Right lobe of liver (tissue), 6 donors: ENCODE measurements at regions not wholly inside any gene's neighbourhood (a gene's known extent, or its start where the extent isn't known, plus 50 kb on each side); places are given as distances from the start of the nearest gene placed in this dataset.

Experiments
- ATAC-seq, 4 donors: fragments of 200-7000 bp; cut with Tn5 transposase; one replicate each; pipeline ENCODE4 v1.9.1; 2020; ENCODE audit warnings: mild to moderate bottlenecking in 4 of 4, moderate library complexity in 4 of 4
- DNase-seq, 3 donors: peaks; one replicate each; pipeline ENCODE4 v3.0.0-alpha.2; 2020
- H3K27ac ChIP-seq, 3 donors: fragments of 200-600 bp; one replicate each; pipeline ENCODE4 v1.8.0; 2022
- H3K27me3 ChIP-seq, 2 donors: fragments of 200-600 bp; one replicate each; pipeline ENCODE4 v1.8.0; 2022
- H3K36me3 ChIP-seq, 4 donors: fragments of 200-600 bp; sonication (generic) in 1 of 4; one replicate each; pipeline versions ENCODE4 v1.5.1 to v1.8.0; 2017 to 2022; ENCODE audit warnings: control low read depth in 1 of 4
- H3K4me1 ChIP-seq, 4 donors: fragments of 200-600 bp; sonication (generic) in 1 of 4; one replicate each; pipeline versions ENCODE4 v1.5.1 to v1.8.0; 2017 to 2022; ENCODE audit warnings: control low read depth in 1 of 4
- H3K4me3 ChIP-seq, 3 donors: fragments of 200-600 bp; one replicate each; pipeline ENCODE4 v1.8.0; 2022
- H3K9me3 ChIP-seq, 4 donors: fragments of 200-600 bp; sonication (generic) in 1 of 4; one replicate each; pipeline versions ENCODE4 v1.5.1 to v1.8.0; 2017 to 2022; ENCODE audit warnings: control low read depth in 1 of 4
- POLR2A ChIP-seq: fragments of 450-650 bp; IDR thresholded peaks from one replicate; pipeline ENCODE4 v1.6.1; 2017; ENCODE audit warnings: antibody characterized with exemption, mild to moderate bottlenecking
- WGBS: methylation state at CpG from one replicate; pipeline ENCODE4 v1.1.6; 2018; ENCODE audit warnings: low coverage, low lambda C conversion rate; ENCODE audit not compliant: insufficient coverage; ENCODE audit errors: missing lambda C conversion rate; 5-methylcytosine and 5-hydroxymethylcytosine counted together
- intact Hi-C, 2 donors: fragments of 100-400 bp; cut with DNase I; formaldehyde crosslinking; loops; one replicate each; pipeline versions ENCODE4 v1.11.2 to v1.14.1; 2022
- TF ChIP-seq, protein P1 (sequence below), 4 donors: fragments of 200-600 bp in 3 of 4; fragments of 450-650 bp in 1 of 4; IDR thresholded peaks; one replicate each; pipeline versions ENCODE4 v1.5.1 to v1.8.0; 2016 to 2022; ENCODE audit warnings: antibody characterized with exemption in 4 of 4, mild to moderate bottlenecking in 2 of 4
- donor health status: DM: no; HTN: yes; CAD: no.
- donor health status: DM: no; HTN: no; CAD: no.
- donor health status: DM: no; HTN: no; CAD: no.
- donor health status: DM: no; HTN: yes; CAD: no.
- donor health status: DM: no; HTN: yes; CAD: no.

DNA sequence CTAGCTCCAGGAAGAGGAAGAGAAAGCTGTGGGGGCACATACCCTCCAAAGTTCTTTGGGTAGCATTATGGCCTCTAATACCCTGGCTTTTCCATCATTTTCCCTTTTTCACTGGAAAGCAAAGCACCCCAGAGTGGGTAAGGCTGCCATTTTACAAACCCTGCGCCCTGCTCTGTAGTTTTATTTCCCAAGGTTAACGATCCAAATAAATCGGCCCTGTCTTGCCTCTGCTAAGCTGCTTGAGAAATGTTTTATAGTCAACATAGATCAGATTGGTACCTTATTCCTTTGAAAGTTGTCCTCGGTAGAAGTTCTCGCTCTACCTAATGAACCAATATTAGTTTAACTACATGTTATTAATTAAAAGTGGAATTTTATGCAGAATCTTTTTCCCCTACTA lies 328.2 kb downstream of the NPIPA8 start:
- TF ChIP-seq POLR2A: no peak
- TF ChIP-seq, protein P1, sequence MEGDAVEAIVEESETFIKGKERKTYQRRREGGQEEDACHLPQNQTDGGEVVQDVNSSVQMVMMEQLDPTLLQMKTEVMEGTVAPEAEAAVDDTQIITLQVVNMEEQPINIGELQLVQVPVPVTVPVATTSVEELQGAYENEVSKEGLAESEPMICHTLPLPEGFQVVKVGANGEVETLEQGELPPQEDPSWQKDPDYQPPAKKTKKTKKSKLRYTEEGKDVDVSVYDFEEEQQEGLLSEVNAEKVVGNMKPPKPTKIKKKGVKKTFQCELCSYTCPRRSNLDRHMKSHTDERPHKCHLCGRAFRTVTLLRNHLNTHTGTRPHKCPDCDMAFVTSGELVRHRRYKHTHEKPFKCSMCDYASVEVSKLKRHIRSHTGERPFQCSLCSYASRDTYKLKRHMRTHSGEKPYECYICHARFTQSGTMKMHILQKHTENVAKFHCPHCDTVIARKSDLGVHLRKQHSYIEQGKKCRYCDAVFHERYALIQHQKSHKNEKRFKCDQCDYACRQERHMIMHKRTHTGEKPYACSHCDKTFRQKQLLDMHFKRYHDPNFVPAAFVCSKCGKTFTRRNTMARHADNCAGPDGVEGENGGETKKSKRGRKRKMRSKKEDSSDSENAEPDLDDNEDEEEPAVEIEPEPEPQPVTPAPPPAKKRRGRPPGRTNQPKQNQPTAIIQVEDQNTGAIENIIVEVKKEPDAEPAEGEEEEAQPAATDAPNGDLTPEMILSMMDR (IDR thresholded peaks at IDR 0.05): no peak
- no peak for ATAC-seq

DNA sequence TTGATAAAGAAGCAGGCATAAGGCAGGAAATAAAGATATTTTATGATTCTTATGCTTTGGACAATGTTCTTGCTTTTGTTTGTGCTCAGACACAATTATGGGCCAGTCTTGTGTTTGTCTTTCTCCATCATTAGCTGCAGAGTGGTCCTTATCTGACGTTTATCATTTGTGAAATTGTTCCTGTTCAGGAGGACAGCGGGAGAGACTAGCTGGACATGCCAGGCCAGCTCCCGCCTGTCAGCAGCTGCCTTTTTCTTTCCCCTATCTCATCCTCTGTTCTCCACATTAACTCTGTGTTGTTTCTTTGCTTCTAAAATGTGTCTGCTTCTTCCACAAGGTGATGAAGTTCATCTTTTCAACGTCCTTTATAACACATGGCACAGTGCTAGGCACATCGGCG lies 333.5 kb downstream of the NPIPA8 start:
- TF ChIP-seq, protein P1 (IDR thresholded peaks at IDR 0.05): no peak
- no peak for TF ChIP-seq POLR2A
- ATAC-seq (no peak), DNase-seq (no peak)
- no peaks in the 10 kb centered on the region for H3K27me3 ChIP-seq
- H3K4me1 ChIP-seq: no peaks in the 10 kb centered on the region
- H3K27ac ChIP-seq: no peak overlapping the region
- intact Hi-C loops: no loop called here
- H3K9me3 ChIP-seq: no peaks in the 10 kb centered on the region
- WGBS: 66% methylated on average over 6 of the region's 6 CpGs
- no peak overlapping the region for H3K4me3 ChIP-seq
- no peaks in the 10 kb centered on the region for H3K36me3 ChIP-seq

More for the DNA sequence above, 328.2 kb downstream of the NPIPA8 start:
- no peaks in the 10 kb centered on the region for H3K9me3 ChIP-seq
- intact Hi-C loops: no loop called here
- H3K4me1 ChIP-seq: no peaks in the 10 kb centered on the region
- no peak overlapping the region for H3K4me3 ChIP-seq
- H3K36me3 ChIP-seq: no peaks in the 10 kb centered on the region
- 93% methylated on average over 5 of the region's 5 CpGs for WGBS
- H3K27me3 ChIP-seq: no peaks in the 10 kb centered on the region
- H3K27ac ChIP-seq: no peak overlapping the region
- DNase-seq: no peak

DNA sequence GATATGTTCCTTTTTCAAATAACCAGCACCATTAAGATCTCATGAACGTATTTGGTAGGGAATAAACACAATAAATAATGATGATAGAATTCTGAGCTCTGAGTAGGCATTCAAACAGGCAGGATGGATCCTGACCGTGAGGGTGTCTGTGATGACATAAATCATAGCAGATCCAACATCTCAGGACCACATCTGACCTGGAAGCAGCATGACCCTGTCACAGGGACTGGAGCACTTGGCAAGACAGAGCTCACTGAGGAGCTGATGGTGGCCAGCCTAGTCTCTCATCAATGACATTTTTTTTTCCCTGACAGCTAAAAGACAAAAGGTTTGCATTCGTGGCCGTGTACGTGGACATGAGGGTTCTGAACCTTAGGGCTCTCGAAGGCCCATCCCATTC lies 337.5 kb downstream of the NPIPA8 start:
- ATAC-seq: no peak
- TF ChIP-seq POLR2A: no peak
- TF ChIP-seq, protein P1 (IDR thresholded peaks at IDR 0.05): no peak
- no peaks in the 10 kb centered on the region for H3K36me3 ChIP-seq
- no peak overlapping the region for H3K4me3 ChIP-seq
- intact Hi-C loops: no loop called here
- H3K27ac ChIP-seq: no peak overlapping the region
- no peaks in the 10 kb centered on the region for H3K9me3 ChIP-seq
- WGBS: 74% methylated on average over 5 of the region's 6 CpGs
- no peaks in the 10 kb centered on the region for H3K27me3 ChIP-seq
- H3K4me1 ChIP-seq: no peaks in the 10 kb centered on the region
- no peak for DNase-seq

DNA sequence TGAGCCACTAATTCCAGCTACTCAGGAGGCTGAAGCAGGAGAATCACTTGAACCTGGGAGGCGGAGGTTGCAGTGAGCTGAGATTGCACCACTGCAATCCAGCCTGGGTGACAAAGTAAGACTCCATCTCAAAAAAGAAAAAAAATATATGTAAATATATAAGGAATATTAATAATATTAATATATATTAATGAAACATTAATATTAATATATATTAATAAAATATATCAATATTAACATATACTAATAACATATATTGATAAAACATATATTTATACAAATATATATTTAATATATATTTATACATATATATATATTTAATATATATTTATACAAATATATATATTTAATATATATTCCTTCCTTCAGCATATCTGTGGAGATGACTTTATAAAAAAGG lies 338.0 kb downstream of the NPIPA8 start:
- Histone ChIP-seq H3K27me3 (no peaks in the 10 kb centered on the region), H3K4me1 (no peaks in the 10 kb centered on the region), H3K9me3 (no peaks in the 10 kb centered on the region), H3K27ac (no peak overlapping the region), H3K4me3 (no peak overlapping the region), H3K36me3 (no peaks in the 10 kb centered on the region)
- no peak for ATAC-seq
- DNase-seq: no peak
- no CpG with 5 or more reads among the region's 1 CpG for WGBS
- no peak for TF ChIP-seq POLR2A
- TF ChIP-seq, protein P1 (IDR thresholded peaks at IDR 0.05): no peak
- intact Hi-C loops: no loop called here

DNA sequence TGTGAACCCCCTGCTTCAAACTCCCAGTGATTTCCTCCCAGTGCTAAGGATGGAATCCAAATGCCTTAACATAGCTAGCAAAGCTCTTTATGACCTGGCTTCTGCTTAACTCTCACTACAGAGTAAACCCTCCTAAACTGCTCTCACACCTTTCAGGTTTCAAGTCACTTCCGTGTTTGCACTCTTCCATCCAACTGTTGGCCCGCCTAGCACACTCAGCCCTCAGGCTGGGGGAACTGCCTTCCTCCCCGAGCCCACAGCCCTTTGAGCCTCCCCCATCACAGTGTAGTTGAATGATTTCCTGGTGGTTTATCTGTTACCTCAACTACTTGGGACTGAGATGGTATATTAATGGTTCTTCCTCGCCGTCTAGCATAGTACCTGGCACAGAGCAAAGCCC lies 342.5 kb downstream of the NPIPA8 start:
- Histone ChIP-seq H3K27ac (no peak overlapping the region), H3K9me3 (no peaks in the 10 kb centered on the region), H3K27me3 (no peaks in the 10 kb centered on the region), H3K4me3 (no peak overlapping the region), H3K4me1 (no peaks in the 10 kb centered on the region), H3K36me3 (no peaks in the 10 kb centered on the region)
- no peak for ATAC-seq
- intact Hi-C loops: no loop called here
- 43% methylated on average over 5 of the region's 5 CpGs for WGBS
- no peak for DNase-seq
- TF ChIP-seq, protein P1 (IDR thresholded peaks at IDR 0.05): no peak
- TF ChIP-seq POLR2A: no peak
